Glutamatergic neuron (in vitro differentiated cells): ENCODE measurements at regions not wholly inside any gene's neighbourhood (a gene's known extent, or its start where the extent isn't known, plus 50 kb on each side); places are given as distances from the start of the nearest gene placed in this dataset.

Experiments
- DNase-seq: peaks from one replicate; pipeline ENCODE4 v3.0.0; 2022
- H3K27ac Mint-ChIP-seq: one replicate; pipeline ENCODE4 v1.8.0; 2020; ENCODE audit warnings: mild to moderate bottlenecking, mixed read lengths, inconsistent platforms; ENCODE audit not compliant: unreplicated experiment
- H3K27me3 Mint-ChIP-seq: one replicate; pipeline ENCODE4 v1.8.0; 2020; ENCODE audit warnings: mild to moderate bottlenecking, moderate library complexity, mixed read lengths, inconsistent platforms; ENCODE audit not compliant: unreplicated experiment
- H3K36me3 Mint-ChIP-seq: one replicate; pipeline ENCODE4 v1.8.0; 2020; ENCODE audit warnings: mild to moderate bottlenecking, mixed read lengths, inconsistent platforms; ENCODE audit not compliant: unreplicated experiment
- H3K4me1 Mint-ChIP-seq: one replicate; pipeline ENCODE4 v1.8.0; 2020; ENCODE audit warnings: mild to moderate bottlenecking, low read depth, mixed read lengths, inconsistent platforms; ENCODE audit not compliant: unreplicated experiment
- H3K4me3 Mint-ChIP-seq: one replicate; pipeline ENCODE4 v1.8.0; 2020; ENCODE audit warnings: mild to moderate bottlenecking, mixed read lengths, inconsistent platforms; ENCODE audit not compliant: unreplicated experiment
- H3K9me3 Mint-ChIP-seq: one replicate; pipeline ENCODE4 v1.8.0; 2020; ENCODE audit warnings: mild to moderate bottlenecking, moderate library complexity, mixed read lengths, inconsistent platforms; ENCODE audit not compliant: unreplicated experiment
- CTCF ChIP-seq: fragments of 200-600 bp; sonication (generic); IDR thresholded peaks from one replicate; pipeline ENCODE4 v1.5.0; 2021; ENCODE audit not compliant: partially characterized antibody, unreplicated experiment

GRCh38 chr22:22796724-22797123, 90.9 kb upstream of the IGLL5 start:
- no peak overlapping the region for H3K27ac Mint-ChIP-seq
- DNase-seq, result no peak
- H3K27me3 Mint-ChIP-seq, result peaks cover 1% of the 10 kb centered on the region
- H3K36me3 Mint-ChIP-seq, result no peaks in the 10 kb centered on the region
- H3K4me3 Mint-ChIP-seq, result no peak overlapping the region
- H3K4me1 Mint-ChIP-seq, result no peaks in the 10 kb centered on the region
- H3K9me3 Mint-ChIP-seq, result peaks cover 2% of the 10 kb centered on the region
- TF ChIP-seq CTCF, result no peak

GRCh38 chr22:22798232-22798616, 89.4 kb upstream of the IGLL5 start:
- H3K9me3 Mint-ChIP-seq, result peaks cover 2% of the 10 kb centered on the region
- H3K27ac Mint-ChIP-seq, result no peak overlapping the region
- no peaks in the 10 kb centered on the region for H3K27me3 Mint-ChIP-seq
- no peak for TF ChIP-seq CTCF
- DNase-seq, result no peak
- H3K4me1 Mint-ChIP-seq, result no peaks in the 10 kb centered on the region
- no peak overlapping the region for H3K4me3 Mint-ChIP-seq
- no peaks in the 10 kb centered on the region for H3K36me3 Mint-ChIP-seq

GRCh38 chr22:22798716-22799115, 88.9 kb upstream of the IGLL5 start:
- no peak for TF ChIP-seq CTCF
- no peaks in the 10 kb centered on the region for H3K36me3 Mint-ChIP-seq
- H3K4me3 Mint-ChIP-seq, result no peak overlapping the region
- H3K4me1 Mint-ChIP-seq, result no peaks in the 10 kb centered on the region
- no peaks in the 10 kb centered on the region for H3K27me3 Mint-ChIP-seq
- peaks cover under 1% of the 10 kb centered on the region for H3K9me3 Mint-ChIP-seq
- no peak for DNase-seq
- H3K27ac Mint-ChIP-seq, result no peak overlapping the region

- no peaks in the 10 kb centered on the region for H3K27me3 Mint-ChIP-seq
- H3K4me1 Mint-ChIP-seq, result no peaks in the 10 kb centered on the region
- DNase-seq, result no peak
- H3K36me3 Mint-ChIP-seq, result no peaks in the 10 kb centered on the region
- no peaks in the 10 kb centered on the region for H3K9me3 Mint-ChIP-seq
- no peak for TF ChIP-seq CTCF
- H3K27ac Mint-ChIP-seq, result no peak overlapping the region
- H3K4me3 Mint-ChIP-seq, result no peak overlapping the region
Measured at GRCh38 chr22:22799561-22799960, 88.1 kb upstream of the IGLL5 start.

GRCh38 chr22:22800716-22801115, 86.9 kb upstream of the IGLL5 start:
- Mint-ChIP-seq H3K4me3 (no peak overlapping the region), H3K27me3 (no peaks in the 10 kb centered on the region), H3K27ac (no peak overlapping the region), H3K9me3 (no peaks in the 10 kb centered on the region), H3K36me3 (no peaks in the 10 kb centered on the region), H3K4me1 (no peaks in the 10 kb centered on the region)
- no peak for DNase-seq
- no peak for TF ChIP-seq CTCF
